B cell (primary cell): ENCODE measurements at regions not wholly inside any gene's neighbourhood (a gene's known extent, or its start where the extent isn't known, plus 50 kb on each side); places are given as distances from the start of the nearest gene placed in this dataset.

Experiments
- ATAC-seq: fragments of 200-7000 bp; cut with Tn5 transposase; one replicate; pipeline ENCODE4 v1.10.0; 2021; ENCODE audit warnings: low read depth, mild to moderate bottlenecking, moderate number of reproducible peaks, moderate library complexity
- CTCF ChIA-PET: fragments of 350-600 bp; sonication (Branson Sonifier 250); formaldehyde crosslinking; loops from one replicate; lab custom pipeline; 2021; ENCODE audit warnings: antibody characterized with exemption, inconsistent platforms; lab: Charles Lee
- POLR2A ChIA-PET: fragments of 350-600 bp; sonication (Branson Sonifier 250); formaldehyde crosslinking; loops from one replicate; lab custom pipeline; 2021; ENCODE audit warnings: antibody characterized with exemption; lab: Charles Lee
- DNase-seq: peaks from one replicate; pipeline ENCODE4 v3.0.0; 2013
- H2AFZ ChIP-seq: 2 replicates; pipeline ENCODE4 v1.6.1; 2012; ENCODE audit warnings: mild to moderate bottlenecking, low read depth, low read length; ENCODE audit not compliant: insufficient read depth, poor library complexity, severe bottlenecking
- H3K27ac ChIP-seq, 2 donors: 1 replicate in 1 of 2; 2 replicates in 1 of 2; pipeline ENCODE4 v1.5.1; 2012 to 2013; ENCODE audit warnings: low read length in 2 of 2, mild to moderate bottlenecking in 2 of 2, moderate library complexity in 1 of 2
- H3K27me3 ChIP-seq, 4 experiments: fragments of 200-600 bp in 1 of 4; sonication (generic) in 1 of 4; replicated peaks in 1 of 4; 1 replicate in 2 of 4; 2 replicates in 2 of 4; pipeline versions ENCODE4 v1.6.1 to v1.7.0; 2013 to 2016; ENCODE audit warnings: low read length in 3 of 4, mild to moderate bottlenecking in 2 of 4, mixed read lengths in 1 of 4, moderate library complexity in 1 of 4; ENCODE audit not compliant: insufficient read depth in 4 of 4, control insufficient read depth in 3 of 4; ENCODE audit errors: control extremely low read depth in 1 of 4
- H3K36me3 ChIP-seq, 2 experiments: replicated peaks in 1 of 2; 1 replicate in 1 of 2; 2 replicates in 1 of 2; pipeline versions ENCODE4 v1.6.1 to v1.7.1; 2013; ENCODE audit warnings: low read length in 1 of 2; ENCODE audit not compliant: insufficient read depth in 2 of 2, control insufficient read depth in 1 of 2; ENCODE audit errors: control extremely low read depth in 1 of 2, extremely low read depth in 1 of 2
- H3K4me1 ChIP-seq, 2 donors: fragments of 200-600 bp in 1 of 2; sonication (generic) in 1 of 2; 1 replicate in 1 of 2; 2 replicates in 1 of 2; pipeline versions ENCODE4 v1.5.1 to v1.6.1; 2013 to 2017; ENCODE audit warnings: low read length in 2 of 2; ENCODE audit not compliant: control insufficient read depth in 2 of 2, insufficient read depth in 2 of 2
- H3K4me2 ChIP-seq: replicated peaks from 2 replicates; pipeline ENCODE3; 2012; ENCODE audit warnings: mild to moderate bottlenecking, low read depth, low read length; ENCODE audit not compliant: poor library complexity, severe bottlenecking
- H3K4me3 ChIP-seq, 5 experiments: fragments of 200-600 bp in 1 of 5; sonication (generic) in 1 of 5; 1 replicate in 3 of 5; 2 replicates in 2 of 5; pipeline versions ENCODE4 v1.5.1 to v1.7.0; 2011 to 2016; ENCODE audit warnings: low read length in 4 of 5, mild to moderate bottlenecking in 4 of 5, low read depth in 2 of 5, control low read depth in 1 of 5, moderate library complexity in 1 of 5; ENCODE audit not compliant: insufficient read depth in 1 of 5; ENCODE audit errors: control extremely low read depth in 1 of 5, extremely low read depth in 1 of 5
- H3K79me2 ChIP-seq: fragments of 200-600 bp; sonication (generic); one replicate; pipeline ENCODE4 v1.6.0; 2016; ENCODE audit warnings: low read length; ENCODE audit not compliant: control insufficient read depth, insufficient read depth
- H3K9ac ChIP-seq: fragments of 200-600 bp; sonication (generic); 2 replicates; pipeline ENCODE4 v1.6.1; 2017; ENCODE audit warnings: mild to moderate bottlenecking, low read length, moderate library complexity
- H3K9me3 ChIP-seq, 3 donors: one replicate each; pipeline versions ENCODE4 v1.6.1 to v1.7.1; 2013; ENCODE audit warnings: low read length in 2 of 3; ENCODE audit not compliant: control insufficient read depth in 2 of 3, insufficient read depth in 1 of 3; ENCODE audit errors: control extremely low read depth in 1 of 3
- H4K20me1 ChIP-seq: 2 replicates; pipeline ENCODE4 v1.6.0; 2012; ENCODE audit warnings: mild to moderate bottlenecking, low read length; ENCODE audit not compliant: insufficient read depth, control insufficient read depth, poor library complexity, severe bottlenecking
- H3K27ac Mint-ChIP-seq: one replicate; pipeline ENCODE4 v1.8.0; 2021; ENCODE audit warnings: mixed read lengths
- H3K27me3 Mint-ChIP-seq: one replicate; pipeline ENCODE4 v1.8.0; 2021; ENCODE audit warnings: mixed read lengths
- H3K4me1 Mint-ChIP-seq: one replicate; pipeline ENCODE4 v1.8.0; 2021; ENCODE audit warnings: mixed read lengths
- H3K4me3 Mint-ChIP-seq: one replicate; pipeline ENCODE4 v1.8.0; 2021; ENCODE audit warnings: mixed read lengths
- H3K9me3 Mint-ChIP-seq: one replicate; pipeline ENCODE4 v1.8.0; 2022; ENCODE audit warnings: mixed read lengths; ENCODE audit not compliant: insufficient read depth
- EZH2 ChIP-seq: IDR thresholded peaks from 2 replicates; pipeline ENCODE4 v1.6.1; 2012; ENCODE audit warnings: borderline replicate concordance, low read depth, mild to moderate bottlenecking, moderate library complexity, low read length; ENCODE audit not compliant: insufficient read depth, poor library complexity, severe bottlenecking
- WGBS: methylation state at CpG from one replicate; pipeline ENCODE4 v1.1.5; 2013; ENCODE audit warnings: missing lambda C conversion rate; ENCODE audit not compliant: insufficient coverage; 5-methylcytosine and 5-hydroxymethylcytosine counted together
- intact Hi-C: fragments of 100-400 bp; cut with micrococcal nuclease; formaldehyde crosslinking; loops from one replicate; pipeline ENCODE4 v1.10.0; 2022
- TF ChIP-seq, protein P1 (sequence below): fragments of 200-600 bp; IDR thresholded peaks from one replicate; pipeline ENCODE4 v1.8.0; 2022; ENCODE audit warnings: antibody characterized with exemption, mild to moderate bottlenecking

DNA sequence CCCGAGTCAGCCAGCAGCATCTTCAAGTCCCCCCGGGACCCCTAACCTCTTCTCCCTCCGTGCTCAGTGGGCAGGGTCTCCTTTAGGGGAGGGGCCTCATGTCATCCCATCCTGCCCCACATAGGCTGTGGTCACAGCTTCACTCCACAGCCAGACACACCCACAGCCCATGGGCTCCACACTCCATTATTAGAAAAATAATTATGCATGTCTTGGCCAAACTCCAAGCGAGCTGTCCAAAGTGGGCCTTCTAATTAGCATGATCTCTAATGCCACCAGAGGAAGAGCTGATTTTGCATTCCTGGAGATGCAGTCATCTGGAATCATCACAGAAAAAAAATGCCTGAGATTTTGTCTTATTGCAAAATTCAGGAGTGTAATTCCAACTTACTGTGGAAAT is 418.2 kb downstream of the IRX2 start:
- Mint-ChIP-seq H3K27me3 (no peaks in the 10 kb centered on the region), H3K4me3 (no peak overlapping the region), H3K9me3 (no peaks in the 10 kb centered on the region), H3K4me1 (no peaks in the 10 kb centered on the region), H3K27ac (no peak overlapping the region)
- ChIA-PET POLR2A (no interaction called here), CTCF (no interaction called here)
- no peaks in the 10 kb centered on the region for H3K4me1 ChIP-seq
- TF ChIP-seq, protein P1, sequence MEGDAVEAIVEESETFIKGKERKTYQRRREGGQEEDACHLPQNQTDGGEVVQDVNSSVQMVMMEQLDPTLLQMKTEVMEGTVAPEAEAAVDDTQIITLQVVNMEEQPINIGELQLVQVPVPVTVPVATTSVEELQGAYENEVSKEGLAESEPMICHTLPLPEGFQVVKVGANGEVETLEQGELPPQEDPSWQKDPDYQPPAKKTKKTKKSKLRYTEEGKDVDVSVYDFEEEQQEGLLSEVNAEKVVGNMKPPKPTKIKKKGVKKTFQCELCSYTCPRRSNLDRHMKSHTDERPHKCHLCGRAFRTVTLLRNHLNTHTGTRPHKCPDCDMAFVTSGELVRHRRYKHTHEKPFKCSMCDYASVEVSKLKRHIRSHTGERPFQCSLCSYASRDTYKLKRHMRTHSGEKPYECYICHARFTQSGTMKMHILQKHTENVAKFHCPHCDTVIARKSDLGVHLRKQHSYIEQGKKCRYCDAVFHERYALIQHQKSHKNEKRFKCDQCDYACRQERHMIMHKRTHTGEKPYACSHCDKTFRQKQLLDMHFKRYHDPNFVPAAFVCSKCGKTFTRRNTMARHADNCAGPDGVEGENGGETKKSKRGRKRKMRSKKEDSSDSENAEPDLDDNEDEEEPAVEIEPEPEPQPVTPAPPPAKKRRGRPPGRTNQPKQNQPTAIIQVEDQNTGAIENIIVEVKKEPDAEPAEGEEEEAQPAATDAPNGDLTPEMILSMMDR: no peak
- TF ChIP-seq EZH2: no peak
- WGBS: 78% methylated on average over 4 of the region's 4 CpGs
- no peak overlapping the region for H3K27ac ChIP-seq
- no peak overlapping the region for H3K4me2 ChIP-seq
- no peaks in the 10 kb centered on the region for H3K79me2 ChIP-seq
- peaks cover 0 to 34% (median 0%) of the 10 kb centered on the region in 3 donors for H3K9me3 ChIP-seq
- no peaks in the 10 kb centered on the region for H3K27me3 ChIP-seq
- no peak overlapping the region for H3K9ac ChIP-seq
- no peaks in the 10 kb centered on the region for H4K20me1 ChIP-seq
- no peak for ATAC-seq
- H3K36me3 ChIP-seq: no peaks in the 10 kb centered on the region
- no peak overlapping the region for H2AFZ ChIP-seq
- H3K4me3 ChIP-seq: no peak overlapping the region
- no peak for DNase-seq
- intact Hi-C loops: no loop called here

DNA sequence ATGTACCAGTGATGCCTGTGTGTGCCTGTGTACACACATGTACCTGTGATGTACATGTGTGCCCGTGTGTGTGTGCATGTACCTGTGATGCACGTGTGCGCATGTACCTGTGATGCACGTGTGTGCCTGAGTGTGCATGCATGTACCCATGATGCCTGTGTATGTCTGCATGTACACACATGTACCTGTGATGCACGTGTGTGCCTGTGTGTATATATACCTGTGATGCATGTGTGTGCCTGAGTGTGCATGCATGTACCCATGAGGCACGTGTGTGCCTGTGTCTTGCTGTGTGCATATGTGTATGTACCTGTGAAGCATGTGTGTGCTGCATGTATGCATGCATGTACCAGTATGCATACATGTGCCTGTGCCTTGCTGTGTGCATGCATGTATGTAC is 419.0 kb downstream of the IRX2 start:
- H3K4me3 ChIP-seq: no peak overlapping the region
- intact Hi-C loops: no loop called here
- H3K27me3 ChIP-seq: no peaks in the 10 kb centered on the region
- H3K79me2 ChIP-seq: no peaks in the 10 kb centered on the region
- Mint-ChIP-seq H3K9me3 (no peaks in the 10 kb centered on the region), H3K4me1 (no peaks in the 10 kb centered on the region), H3K27me3 (no peaks in the 10 kb centered on the region), H3K27ac (no peak overlapping the region), H3K4me3 (no peak overlapping the region)
- no peak overlapping the region for H3K9ac ChIP-seq
- ChIA-PET CTCF (no interaction called here), POLR2A (no interaction called here)
- TF ChIP-seq, protein P1: no peak
- no peak for TF ChIP-seq EZH2
- H3K36me3 ChIP-seq: no peaks in the 10 kb centered on the region
- H3K9me3 ChIP-seq: peaks cover 0 to 34% (median 0%) of the 10 kb centered on the region in 3 donors
- DNase-seq (no peak), ATAC-seq (no peak)
- no peak overlapping the region for H3K4me2 ChIP-seq
- no peaks in the 10 kb centered on the region for H3K4me1 ChIP-seq
- WGBS: 72% methylated on average over 6 of the region's 6 CpGs
- H2AFZ ChIP-seq: no peak overlapping the region
- H4K20me1 ChIP-seq: no peaks in the 10 kb centered on the region
- H3K27ac ChIP-seq: no peak overlapping the region
